ENCODE measurements at regions not wholly inside any gene's neighbourhood (a gene's known extent, or its start where the extent isn't known, plus 50 kb on each side); places are given as distances from the start of the nearest gene placed in this dataset.
A peak's percentile ranks its signal among the peaks of the same experiment; 100 is the strongest.

DNA sequence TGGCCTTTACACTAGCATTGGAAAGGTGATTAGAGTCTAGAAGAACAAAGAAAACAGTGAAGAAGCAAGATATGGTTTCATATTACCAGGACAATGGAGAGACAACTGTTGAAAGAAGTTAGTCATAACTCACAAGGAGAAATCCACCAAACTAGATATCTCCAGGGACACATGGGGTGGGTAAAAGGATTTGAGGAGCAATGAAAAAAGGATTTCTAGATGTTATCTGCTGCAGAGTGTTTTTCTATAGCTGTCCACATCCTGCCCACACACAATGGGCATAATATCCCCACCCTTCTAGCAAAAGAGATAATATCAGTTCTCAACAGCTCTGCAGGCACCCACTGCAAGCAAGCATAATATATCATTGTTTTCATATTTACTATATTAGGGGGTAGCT lies 303.1 kb downstream of the HAO1 start:
- no peak for DNase-seq (ENCODE audit: low read depth)

DNA sequence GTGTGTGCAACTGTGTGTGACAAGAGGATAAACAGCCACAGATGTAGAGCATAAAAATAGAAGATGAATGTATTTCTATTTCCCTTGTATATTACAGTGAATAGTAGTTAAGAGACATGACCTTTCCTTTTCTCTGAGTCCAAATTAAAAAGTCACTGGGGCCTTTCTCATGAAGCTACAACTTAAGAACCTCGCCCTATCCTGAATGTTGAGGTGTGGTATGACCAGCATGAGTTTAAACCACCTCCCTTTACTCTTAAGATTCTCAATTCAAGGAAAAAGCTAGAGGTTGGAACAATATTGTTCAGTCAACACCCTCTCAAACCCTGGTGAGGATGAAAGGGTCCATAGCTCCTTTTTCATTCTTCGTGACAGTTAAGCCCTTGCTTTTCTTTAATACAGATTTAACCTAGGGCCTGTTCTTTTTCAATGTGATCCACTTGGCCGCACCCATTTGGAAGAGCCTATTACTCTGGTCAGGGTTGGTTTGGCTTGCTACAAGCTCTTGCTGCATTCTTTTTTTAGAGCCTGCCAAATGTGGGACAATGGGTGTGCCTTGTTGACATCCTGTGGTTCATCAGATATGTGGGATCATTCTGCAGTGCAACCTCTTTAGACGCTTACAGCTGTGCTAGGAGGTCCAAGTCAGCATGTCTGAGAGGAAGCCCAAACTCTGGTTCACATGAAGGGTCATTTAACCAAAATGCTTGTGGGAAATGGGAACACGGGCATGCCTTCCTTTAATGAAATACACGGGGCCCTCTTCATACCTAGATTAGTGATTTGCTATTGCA lies 290.0 kb downstream of the HAO1 start:
- no peak for DNase-seq (ENCODE audit: low read depth)

DNA sequence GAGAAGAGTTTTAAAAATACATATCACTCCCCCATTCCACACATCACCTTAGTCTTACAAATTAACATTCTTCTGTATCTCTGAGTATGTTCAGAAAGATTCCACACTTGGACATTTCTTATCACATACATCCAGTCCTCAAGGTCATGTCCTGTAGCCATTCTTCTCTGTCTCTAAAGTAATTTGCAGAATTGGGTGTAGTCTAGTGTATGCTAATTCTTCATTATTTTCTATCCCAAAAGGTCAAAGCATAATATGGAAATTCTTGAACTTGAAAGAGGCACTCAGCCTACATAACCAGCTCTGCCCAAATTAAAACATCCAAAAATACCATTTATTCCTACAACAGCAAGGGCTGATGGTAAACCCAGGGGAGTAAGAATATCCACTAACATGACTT lies 286.0 kb downstream of the HAO1 start:
- DNase-seq (ENCODE audit: low read depth): no peak

DNA sequence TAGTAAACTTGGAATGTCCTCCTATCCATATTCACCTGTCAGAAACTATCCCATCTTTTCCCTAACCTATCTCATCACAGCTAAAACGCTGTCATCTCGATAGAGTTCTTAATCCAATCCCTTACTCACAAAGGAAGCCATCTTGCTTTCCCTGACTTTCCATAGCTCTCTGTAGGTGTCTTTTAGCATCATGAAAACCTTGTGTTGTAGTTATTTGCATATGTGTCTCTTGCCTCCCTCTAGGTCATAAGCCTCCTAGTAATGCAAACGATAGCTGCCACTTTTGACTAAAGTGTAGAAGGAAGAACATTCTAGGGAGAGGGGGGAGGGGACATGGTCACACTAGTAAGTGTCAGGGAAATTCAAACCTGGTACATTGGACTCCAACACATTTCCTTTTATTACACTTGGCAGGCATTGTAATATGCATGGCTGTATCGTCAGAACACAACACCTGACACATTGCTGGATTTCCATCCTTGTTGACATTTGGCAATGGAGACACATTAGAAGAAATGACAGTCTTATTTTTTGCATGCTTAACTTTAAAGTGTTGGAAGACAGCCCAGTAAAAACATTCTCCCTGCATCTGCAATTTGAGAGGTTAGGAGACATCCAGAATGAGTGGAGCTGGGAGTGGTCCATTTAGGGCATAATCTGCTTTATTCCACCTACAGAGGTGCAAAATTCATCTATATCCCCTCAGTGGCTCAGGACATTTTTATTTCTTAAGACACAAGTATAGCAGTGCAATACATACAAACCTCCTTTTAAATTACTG lies 283.4 kb downstream of the HAO1 start:
- DNase-seq (ENCODE audit: low read depth): no peak

DNA sequence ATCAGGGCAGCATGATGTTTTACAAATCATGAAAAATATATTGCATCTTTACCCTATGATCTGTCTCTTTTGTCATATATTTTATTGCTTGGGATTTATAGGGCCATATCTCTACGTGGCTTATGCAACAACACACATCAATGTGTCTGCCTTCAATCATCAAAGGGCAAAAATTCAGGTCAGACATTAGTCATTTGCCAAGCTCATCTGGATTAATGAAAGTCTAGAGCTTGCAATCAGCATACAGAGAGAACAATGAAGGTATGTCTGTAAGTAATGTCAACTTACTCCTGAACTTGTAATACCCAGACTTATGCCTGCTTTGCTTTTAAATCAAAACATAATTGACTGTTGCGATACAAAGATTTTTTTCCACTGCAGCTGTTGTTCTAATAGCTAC lies 282.7 kb downstream of the HAO1 start:
- no peak for DNase-seq (ENCODE audit: low read depth)

DNA sequence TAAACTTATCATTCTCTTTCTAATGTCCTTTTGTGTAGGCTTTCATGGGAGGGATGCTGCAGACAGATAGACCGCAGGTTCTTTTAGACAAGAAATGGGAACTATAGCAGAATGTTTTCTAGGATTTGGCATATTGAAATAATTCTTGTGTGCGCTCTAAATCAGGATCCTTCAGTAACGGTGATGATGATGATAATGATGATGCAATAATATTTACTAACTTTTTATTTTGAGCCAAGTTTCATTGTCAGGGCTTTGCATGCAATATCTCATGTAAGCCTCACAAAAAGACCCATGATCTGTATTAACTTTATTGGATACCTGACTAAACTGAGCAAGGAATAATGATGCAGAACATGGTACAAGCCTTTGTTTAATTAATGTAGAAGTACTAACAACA lies 280.1 kb downstream of the HAO1 start:
- no peak for DNase-seq (ENCODE audit: low read depth)

DNA sequence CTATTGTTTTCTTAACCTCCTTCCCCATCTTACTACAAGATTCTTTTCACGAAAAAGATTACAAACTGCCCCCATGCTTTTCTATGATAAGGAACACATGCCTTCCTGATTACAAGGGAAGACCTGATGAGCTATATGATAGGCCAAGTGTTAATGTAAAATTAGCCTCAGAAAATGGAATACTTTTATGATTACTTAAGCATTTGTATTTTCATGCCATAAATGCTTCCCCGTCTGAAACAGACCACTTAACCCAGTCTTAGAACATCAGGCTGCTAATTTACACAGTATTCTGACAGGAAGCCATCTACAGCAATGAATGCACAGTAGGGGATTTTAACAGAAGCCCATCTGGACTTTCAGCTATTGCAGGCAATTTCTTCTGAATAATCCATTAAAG lies 274.9 kb downstream of the HAO1 start:
- DNase-seq (ENCODE audit: low read depth): no peak

DNA sequence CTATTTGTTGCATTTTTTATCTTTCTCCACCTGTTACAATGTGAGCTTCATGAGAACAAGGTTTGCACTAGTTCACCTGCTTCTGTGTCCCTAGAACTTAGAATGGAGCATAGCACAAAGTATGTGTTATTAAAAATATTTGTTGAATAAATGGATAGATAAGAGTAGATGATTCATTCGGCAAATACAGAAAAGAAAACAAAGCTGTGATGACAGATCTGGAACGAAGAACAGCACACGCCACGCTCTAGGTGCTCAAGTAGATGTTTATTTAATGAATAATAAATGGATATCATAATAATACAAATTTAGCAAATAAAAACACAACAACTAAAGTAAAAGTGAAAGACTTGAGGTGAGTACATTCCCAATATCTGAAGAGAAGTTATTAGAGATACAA lies 273.1 kb downstream of the HAO1 start:
- no peak for DNase-seq (ENCODE audit: low read depth)

DNA sequence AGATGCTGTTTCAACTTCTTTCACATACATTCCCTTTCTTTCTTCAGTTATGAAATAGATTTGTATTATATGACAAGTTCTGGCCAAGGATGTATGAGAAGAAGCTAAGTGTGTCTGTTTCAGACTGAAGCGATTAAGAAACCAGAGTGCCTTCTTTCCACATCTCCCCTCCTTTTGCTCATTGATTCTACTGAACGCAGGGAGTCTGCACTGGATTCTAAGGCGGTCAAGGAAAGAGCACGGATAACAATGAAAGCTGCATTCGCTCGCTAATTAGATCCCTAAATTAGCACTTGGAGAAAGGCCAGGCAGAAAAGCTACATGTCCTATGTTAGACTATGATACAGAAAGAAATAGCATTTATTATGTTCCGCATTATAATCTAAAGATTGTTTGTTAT lies 267.7 kb downstream of the HAO1 start:
- DNase-seq (ENCODE audit: low read depth): no peak

DNA sequence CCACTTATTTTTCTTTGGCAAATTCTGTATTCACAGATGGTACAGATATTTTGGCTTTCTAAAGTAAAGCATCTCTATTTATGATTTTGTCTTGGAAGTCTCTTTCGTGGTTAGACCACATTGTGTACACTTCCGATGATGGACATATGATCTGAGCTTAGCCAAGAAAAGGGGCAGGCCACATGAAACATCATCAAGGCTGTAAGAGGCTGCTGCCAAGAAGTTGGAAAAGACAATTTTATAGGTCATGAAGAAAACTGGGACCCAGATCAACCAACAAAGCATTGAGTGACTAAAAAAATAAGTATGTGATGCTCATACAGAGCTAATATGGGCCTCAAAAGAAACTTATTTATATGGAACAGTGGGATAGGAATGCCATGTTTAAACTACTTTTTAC lies 266.4 kb downstream of the HAO1 start:
- peak; percentile 15 for DNase-seq (ENCODE audit: low read depth)

DNA sequence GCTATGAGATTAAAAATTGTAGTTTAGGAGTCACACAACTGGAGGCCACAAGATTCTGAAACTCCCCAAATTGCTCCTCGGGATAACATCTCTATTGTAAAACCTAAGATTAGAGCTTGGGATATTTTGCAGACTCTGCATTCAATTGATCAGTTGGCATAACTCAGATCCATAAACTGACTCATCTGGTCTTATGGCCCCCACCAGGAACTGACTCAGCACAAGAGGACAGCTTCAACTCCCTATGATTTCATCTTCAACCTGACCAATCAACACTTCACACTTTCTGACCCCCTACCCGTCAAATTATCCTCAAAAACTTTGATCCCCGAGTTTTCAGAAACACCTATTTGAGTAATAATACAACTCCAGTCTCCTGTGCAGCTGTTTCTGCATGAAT lies 257.3 kb downstream of the HAO1 start:
- no peak for DNase-seq (ENCODE audit: low read depth)

DNA sequence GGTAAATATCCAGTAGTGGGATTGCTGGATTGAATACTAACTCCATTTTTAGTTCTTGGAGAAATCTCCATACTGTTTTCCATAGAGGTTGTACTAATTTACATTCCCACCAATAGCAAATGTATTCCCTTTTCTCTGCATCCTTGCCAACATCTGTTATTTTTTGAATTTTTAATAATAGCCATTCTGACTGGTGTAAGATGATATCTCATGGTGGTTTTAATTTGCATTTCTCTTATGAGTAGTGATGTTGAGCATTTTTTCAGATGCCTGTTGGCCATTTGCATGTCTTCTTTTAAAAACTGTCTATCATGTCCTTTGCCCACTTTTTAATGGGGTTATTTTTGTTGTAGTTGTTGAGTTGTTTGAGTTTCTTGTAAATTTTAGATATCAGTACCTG lies 253.2 kb downstream of the HAO1 start:
- DNase-seq (ENCODE audit: low read depth): no peak

DNA sequence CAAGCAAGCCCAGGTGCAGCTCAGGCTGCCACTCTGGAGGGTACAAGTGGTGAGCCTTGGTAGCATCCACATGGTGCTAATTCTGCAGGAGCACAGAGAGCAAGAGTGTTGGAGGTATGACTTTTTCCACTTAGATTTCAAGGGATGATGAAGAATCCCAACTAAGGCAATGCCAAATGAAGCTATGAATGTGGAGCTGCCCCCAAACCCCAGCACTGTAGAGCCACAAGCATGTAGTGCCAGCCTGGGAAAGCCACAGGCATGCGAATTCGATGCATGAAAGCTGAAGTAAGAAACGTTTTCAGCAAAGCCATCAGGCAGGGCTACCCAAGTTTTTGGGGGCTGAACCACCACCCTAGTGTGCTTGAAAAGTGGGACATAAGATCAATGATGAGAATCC lies 251.1 kb downstream of the HAO1 start:
- no peak for DNase-seq (ENCODE audit: low read depth)

DNA sequence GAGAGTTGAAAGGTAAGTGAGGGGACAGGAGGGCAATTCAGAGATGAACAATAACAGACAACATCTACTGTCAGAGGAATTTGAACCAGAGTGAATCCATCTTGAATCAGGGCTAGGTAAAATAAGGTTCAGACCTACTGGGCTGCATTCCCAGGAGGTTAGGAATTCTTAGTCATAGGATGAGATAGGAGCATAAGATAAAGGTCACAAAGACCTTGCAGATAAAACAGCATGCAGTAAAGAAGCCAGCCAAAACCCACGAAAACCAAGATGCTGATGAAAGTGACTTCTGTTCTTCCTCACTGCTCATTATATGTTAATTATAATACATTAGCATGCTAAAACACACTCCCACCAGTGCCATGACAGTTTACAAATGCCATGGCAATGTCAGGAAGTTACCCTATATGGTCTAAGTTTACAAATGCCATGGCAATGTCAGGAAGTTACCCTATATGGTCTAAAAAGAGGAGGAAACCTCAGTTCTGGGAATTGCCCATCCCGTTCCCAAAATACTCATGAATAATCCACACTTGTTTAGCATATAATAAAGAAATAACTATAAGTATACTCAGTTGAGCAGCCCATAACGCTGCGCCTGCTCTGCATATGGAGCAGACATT lies 248.5 kb downstream of the HAO1 start:
- no peak for DNase-seq (ENCODE audit: low read depth)

DNA sequence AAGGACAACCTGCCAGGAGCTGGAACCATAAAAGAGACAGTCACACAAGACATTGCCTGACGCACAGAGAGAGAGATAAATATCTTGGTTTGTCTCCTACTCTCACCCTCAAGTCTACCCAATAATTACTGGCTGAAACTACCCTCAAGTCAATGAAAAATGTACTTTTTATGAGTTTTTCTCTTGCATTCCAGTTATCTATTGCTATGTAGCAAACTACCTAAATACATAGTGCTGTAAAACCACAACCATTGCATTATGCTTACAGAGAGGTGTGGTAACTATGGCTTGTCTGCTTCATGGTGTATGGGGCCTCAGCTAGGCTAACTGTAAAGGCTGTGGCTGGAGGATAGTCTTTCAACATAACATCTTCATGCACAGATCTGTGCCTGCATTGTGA lies 247.8 kb downstream of the HAO1 start:
- no peak for DNase-seq (ENCODE audit: low read depth)

DNA sequence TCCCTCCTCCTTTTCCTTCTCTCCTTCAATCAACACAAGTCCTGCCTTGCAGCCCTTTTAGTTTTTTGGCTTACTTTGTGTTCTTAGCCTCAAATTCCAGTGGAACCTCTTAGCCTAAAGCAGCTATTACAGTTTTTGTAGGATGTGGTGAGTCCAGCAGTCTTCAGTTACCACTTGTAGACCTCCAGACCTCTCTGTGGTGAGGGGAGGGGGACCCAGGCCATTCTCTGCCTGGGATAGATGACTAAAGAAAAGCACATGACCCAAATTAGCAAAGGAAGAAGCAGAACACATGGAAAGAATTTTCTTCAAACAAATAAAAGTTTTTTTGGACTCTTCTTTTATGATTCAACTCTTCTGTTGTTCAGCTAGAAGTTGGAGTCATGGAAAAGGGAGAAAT lies 246.5 kb downstream of the HAO1 start:
- no peak for DNase-seq (ENCODE audit: low read depth)

DNA sequence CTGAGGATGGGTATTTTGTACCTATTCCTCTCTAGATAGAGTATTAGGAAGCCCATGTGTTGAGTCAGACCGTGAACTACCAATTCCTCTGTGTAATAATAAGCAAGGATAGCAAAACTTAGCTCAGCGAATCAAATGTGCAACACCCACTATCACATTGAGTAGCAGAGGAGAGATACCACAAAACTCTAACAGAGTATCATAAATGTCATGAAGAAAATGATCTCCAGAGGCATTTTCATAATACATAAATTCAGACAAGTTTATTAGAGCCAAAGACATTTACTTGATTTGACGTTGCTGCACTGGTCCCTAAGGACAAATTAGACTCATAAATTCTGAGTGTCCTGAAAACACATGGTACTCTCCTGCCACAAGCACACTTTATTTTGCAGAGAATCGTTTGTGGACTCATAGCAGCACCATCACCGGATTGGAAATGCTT lies 245.2 kb downstream of the HAO1 start:
- DNase-seq (ENCODE audit: low read depth): no peak

DNA sequence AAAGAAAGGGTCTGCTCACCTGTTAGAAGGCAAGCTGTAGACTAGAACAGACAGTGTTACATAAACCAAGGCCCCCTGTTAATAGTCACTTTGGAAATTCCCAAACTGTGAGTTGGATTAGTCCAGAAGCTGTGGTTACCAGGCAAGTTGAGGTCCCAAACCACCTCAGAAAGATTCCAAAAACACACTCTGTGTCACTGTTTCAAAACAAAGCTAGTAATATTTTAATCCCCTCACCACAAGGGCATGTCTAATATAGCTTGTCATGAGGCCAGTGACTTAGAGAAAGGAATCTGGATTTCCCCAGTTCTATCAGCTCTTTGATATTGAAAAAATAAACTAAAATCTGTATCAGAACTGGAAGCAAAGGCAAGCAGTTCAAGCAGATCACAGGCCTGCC lies 244.6 kb downstream of the HAO1 start:
- no peak for DNase-seq (ENCODE audit: low read depth)

DNA sequence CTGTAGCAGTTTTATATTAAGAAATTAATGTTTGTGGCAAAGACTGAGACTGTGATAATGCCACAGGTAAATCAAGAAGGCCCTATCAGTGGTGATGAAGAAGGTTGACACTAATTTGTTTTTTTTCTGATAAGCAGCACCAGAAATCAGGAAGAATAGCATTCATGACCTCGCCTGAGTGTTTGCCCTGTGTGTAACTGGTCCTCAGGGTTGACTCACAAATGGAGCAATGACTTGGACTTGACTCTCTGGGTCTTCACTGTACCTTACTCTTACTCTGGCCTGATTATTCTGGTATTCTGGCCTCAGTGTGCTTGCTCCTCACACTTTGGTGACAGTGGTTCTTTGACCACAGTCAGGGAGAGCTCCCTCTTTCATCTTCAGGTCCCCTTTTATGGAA lies 243.9 kb downstream of the HAO1 start:
- DNase-seq (ENCODE audit: low read depth): no peak

DNA sequence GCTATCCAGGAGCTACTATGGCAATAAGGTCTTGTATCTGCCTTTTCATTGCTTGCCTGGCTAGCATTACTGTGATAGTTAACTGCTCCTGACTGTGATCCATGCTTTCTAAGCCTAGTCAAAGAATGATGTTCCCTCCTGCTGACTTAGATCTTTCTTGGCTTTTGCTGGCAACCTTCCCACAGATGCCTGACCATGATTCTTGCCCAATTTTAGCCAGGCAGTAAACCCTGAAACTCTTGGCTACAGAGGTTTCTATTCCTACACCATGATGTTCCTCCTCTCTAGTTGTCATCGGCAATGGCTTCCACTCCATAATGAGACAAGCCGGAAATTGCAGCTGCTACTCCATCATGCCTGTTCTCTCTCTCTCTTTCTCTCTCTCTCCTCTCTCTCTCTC lies 238.1 kb downstream of the HAO1 start:
- no peak for DNase-seq (ENCODE audit: low read depth)

DNA sequence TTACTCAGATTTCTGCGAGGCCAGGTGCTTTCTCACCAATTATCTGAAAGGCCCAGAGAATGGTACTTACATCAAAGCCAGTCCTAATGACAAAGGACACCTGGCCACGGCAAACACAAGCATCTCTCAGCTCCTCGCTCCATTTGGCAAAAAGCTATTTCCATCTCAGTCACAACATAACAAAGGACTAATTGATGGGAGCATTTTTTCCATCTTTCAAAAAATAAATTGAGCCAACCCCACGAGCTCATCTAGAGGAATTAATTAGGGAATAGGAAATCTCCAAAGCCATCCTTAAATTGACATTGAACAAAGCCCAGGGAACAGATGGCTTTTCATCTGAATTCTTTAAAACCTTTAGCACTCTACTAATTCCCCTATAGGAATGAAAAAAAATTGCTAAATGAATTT lies 236.7 kb downstream of the HAO1 start:
- no peak for DNase-seq (ENCODE audit: low read depth)

DNA sequence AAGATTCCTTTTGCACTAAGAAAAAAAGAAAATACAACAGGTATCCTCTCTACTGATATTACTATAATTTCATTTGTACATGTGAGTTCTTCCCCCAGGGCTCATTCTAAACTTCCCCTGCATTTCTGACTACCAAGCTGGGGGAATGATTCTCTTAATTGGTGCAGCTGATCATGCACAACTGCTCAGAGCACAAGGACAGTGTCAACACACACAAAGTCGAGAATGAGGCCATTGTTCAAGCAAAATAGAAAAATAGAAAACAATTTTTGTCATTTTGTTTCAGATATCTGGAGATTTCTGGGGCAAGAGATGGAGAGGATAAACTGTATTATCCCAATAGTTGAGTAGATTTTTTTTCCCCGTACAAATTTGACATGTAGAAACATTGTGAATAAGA lies 236.3 kb downstream of the HAO1 start:
- DNase-seq (ENCODE audit: low read depth): no peak

DNA sequence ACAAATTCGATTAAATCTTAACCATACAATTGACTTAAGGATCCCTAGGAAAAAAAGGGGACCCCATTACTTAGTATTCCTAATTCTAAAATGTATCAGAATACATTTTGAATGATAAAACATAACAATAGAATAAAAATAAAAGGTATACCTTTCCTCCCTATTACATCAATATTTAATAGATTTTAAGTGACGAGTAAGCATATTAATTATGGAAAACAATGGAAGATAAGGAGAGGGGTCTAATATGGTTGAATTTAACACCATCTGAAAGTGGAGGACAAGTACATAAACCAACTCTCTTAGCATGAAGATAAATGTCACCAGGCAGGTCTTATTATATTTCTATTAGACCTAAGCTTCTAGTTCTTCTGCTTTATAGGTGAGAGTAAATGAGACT lies 232.1 kb downstream of the HAO1 start:
- DNase-seq (ENCODE audit: low read depth): no peak
